Caco-2 (cell line): ENCODE measurements at regions not wholly inside any gene's neighbourhood (a gene's known extent, or its start where the extent isn't known, plus 50 kb on each side); places are given as distances from the start of the nearest gene placed in this dataset.

Experiments used
- BruUV-seq: library from RNA; stranded (reverse); fragments of 400-500 nt; replicated peaks from 2 replicates; lab custom pipeline; 2021; lab: Mats Ljungman, UMichigan
- CTCF ChIA-PET: fragments of 300-600 bp; sonication (Branson Sonifier 250); formaldehyde crosslinking; loops from one replicate; lab custom pipeline; 2022; ENCODE audit warnings: antibody characterized with exemption; lab: Charles Lee
- POLR2A ChIA-PET: fragments of 300-600 bp; sonication (Branson Sonifier 250); formaldehyde crosslinking; loops from one replicate; lab custom pipeline; 2022; ENCODE audit warnings: antibody characterized with exemption; lab: Charles Lee
- DNase-seq, 2 experiments: peaks; one replicate each; pipeline versions ENCODE4 v3.0.0 to v3.0.0-alpha.2; 2020 to 2022
- H3K27me3 ChIP-seq: replicated peaks from 2 replicates; pipeline ENCODE4 v1.6.0; 2011; ENCODE audit warnings: low read length; ENCODE audit not compliant: control insufficient read depth, insufficient read depth
- H3K36me3 ChIP-seq: 2 replicates; pipeline ENCODE4 v1.5.1; 2011; ENCODE audit warnings: low read length; ENCODE audit not compliant: control insufficient read depth, insufficient read depth
- H3K4me1 ChIP-seq: fragments of 250-450 bp; sonication (Bioruptor Pico); 2 replicates; pipeline ENCODE4 v1.5.1; 2020; ENCODE audit warnings: mild to moderate bottlenecking
- H3K4me3 ChIP-seq: 2 replicates; pipeline ENCODE4 v1.5.1; 2011; ENCODE audit warnings: low read depth, mild to moderate bottlenecking, control low read depth, low read length
- H3K9me3 ChIP-seq: fragments of 250-450 bp; sonication (Bioruptor Pico); 2 replicates; pipeline ENCODE4 v1.5.1; 2020; ENCODE audit warnings: mild to moderate bottlenecking, moderate library complexity
- H3K27ac Mint-ChIP-seq: one replicate; pipeline ENCODE4 v1.8.0; 2022; ENCODE audit warnings: mixed read lengths; ENCODE audit not compliant: unreplicated experiment
- H3K27me3 Mint-ChIP-seq: one replicate; pipeline ENCODE4 v1.8.0; 2022; ENCODE audit warnings: mixed read lengths; ENCODE audit not compliant: insufficient read depth, unreplicated experiment
- H3K36me3 Mint-ChIP-seq: one replicate; pipeline ENCODE4 v1.8.0; 2022; ENCODE audit warnings: mild to moderate bottlenecking, mixed read lengths; ENCODE audit not compliant: insufficient read depth, unreplicated experiment
- H3K4me1 Mint-ChIP-seq: one replicate; pipeline ENCODE4 v1.8.0; 2022; ENCODE audit warnings: low read depth, mixed read lengths; ENCODE audit not compliant: unreplicated experiment
- H3K4me3 Mint-ChIP-seq: one replicate; pipeline ENCODE4 v1.8.0; 2022; ENCODE audit warnings: mild to moderate bottlenecking, moderate library complexity, mixed read lengths; ENCODE audit not compliant: unreplicated experiment
- H3K9me3 Mint-ChIP-seq: one replicate; pipeline ENCODE4 v1.8.0; 2022; ENCODE audit warnings: mixed read lengths; ENCODE audit not compliant: unreplicated experiment
- CTCF ChIP-seq, 2 experiments: fragments of 200-600 bp in 1 of 2; IDR thresholded peaks; 1 replicate in 1 of 2; 2 replicates in 1 of 2; pipeline versions ENCODE4 v1.5.1 to v1.8.0; 2011 to 2022; ENCODE audit warnings: antibody characterized with exemption in 1 of 2, control low read depth in 1 of 2, inconsistent platforms in 1 of 2, low read depth in 1 of 2, low read length in 1 of 2, mild to moderate bottlenecking in 1 of 2, moderate library complexity in 1 of 2; ENCODE audit not compliant: insufficient read depth in 1 of 2, severe bottlenecking in 1 of 2, unreplicated experiment in 1 of 2
- intact Hi-C: fragments of 100-400 bp; cut with micrococcal nuclease; formaldehyde crosslinking; loops from one replicate; pipeline ENCODE4 v1.10.0; 2022; ENCODE audit not compliant: unreplicated experiment

GRCh38 chr6:109301418-109301817, 80.8 kb downstream of the CD164 start:
- no peak for DNase-seq
- Histone ChIP-seq H3K4me3 (no peak overlapping the region), H3K36me3 (no peaks in the 10 kb centered on the region), H3K9me3 (no peaks in the 10 kb centered on the region), H3K27me3 (no peaks in the 10 kb centered on the region), H3K4me1 (peaks cover 3% of the 10 kb centered on the region; the same call in 1 of the 2 replicates)
- intact Hi-C loops: no loop called here
- POLR2A ChIA-PET: no interaction called here
- no peaks in the 10 kb centered on the region for H3K36me3 Mint-ChIP-seq
- H3K9me3 Mint-ChIP-seq: no peaks in the 10 kb centered on the region
- no peak overlapping the region for H3K4me3 Mint-ChIP-seq
- H3K27me3 Mint-ChIP-seq: no peaks in the 10 kb centered on the region
- no TSS peak for BruUV-seq
- H3K27ac Mint-ChIP-seq: no peak overlapping the region
- H3K4me1 Mint-ChIP-seq: peaks cover 18% of the 10 kb centered on the region
- CTCF ChIA-PET: no interaction called here
- TF ChIP-seq CTCF (IDR thresholded peaks at IDR 0.05; ENCODE audit: insufficient read depth in 1 of 2, low read depth in 1 of 2, low read length in 1 of 2, severe bottlenecking in 1 of 2, unreplicated experiment in 1 of 2): no peak

- peaks cover 3% of the 10 kb centered on the region; the same call in 1 of the 2 replicates for H3K4me1 ChIP-seq
- no peaks in the 10 kb centered on the region for H3K36me3 ChIP-seq
- intact Hi-C loops: no loop called here
- H3K9me3 ChIP-seq: no peaks in the 10 kb centered on the region
- DNase-seq: no peak
- no TSS peak for BruUV-seq
- Mint-ChIP-seq H3K4me3 (no peak overlapping the region), H3K27me3 (no peaks in the 10 kb centered on the region), H3K36me3 (no peaks in the 10 kb centered on the region), H3K4me1 (peaks cover 20% of the 10 kb centered on the region), H3K27ac (no peak overlapping the region), H3K9me3 (no peaks in the 10 kb centered on the region)
- POLR2A ChIA-PET: no interaction called here
- CTCF ChIA-PET: interaction anchor here (0.5 to 0.6 kb wide), 3 partner anchors 80 to 1525 kb away, joined by 3 to 4 read pairs (median 4); no protein-coding TSS in a partner anchor
- no peaks in the 10 kb centered on the region for H3K27me3 ChIP-seq
- no peak for TF ChIP-seq CTCF (IDR thresholded peaks at IDR 0.05; ENCODE audit: insufficient read depth in 1 of 2, low read depth in 1 of 2, low read length in 1 of 2, severe bottlenecking in 1 of 2, unreplicated experiment in 1 of 2)
- no peak overlapping the region for H3K4me3 ChIP-seq
Observed at GRCh38 chr6:109300874-109301273, 81.4 kb downstream of the CD164 start.

- TF ChIP-seq CTCF (IDR thresholded peaks at IDR 0.05; ENCODE audit: insufficient read depth in 1 of 2, low read depth in 1 of 2, low read length in 1 of 2, severe bottlenecking in 1 of 2, unreplicated experiment in 1 of 2): no peak
- Histone ChIP-seq H3K4me1 (peaks cover 3% of the 10 kb centered on the region; the same call in 1 of the 2 replicates), H3K36me3 (no peaks in the 10 kb centered on the region), H3K27me3 (no peaks in the 10 kb centered on the region), H3K4me3 (no peak overlapping the region), H3K9me3 (no peaks in the 10 kb centered on the region)
- intact Hi-C loops: no loop called here
- no peaks in the 10 kb centered on the region for H3K27me3 Mint-ChIP-seq
- no peak overlapping the region for H3K4me3 Mint-ChIP-seq
- DNase-seq: no peak
- H3K36me3 Mint-ChIP-seq: no peaks in the 10 kb centered on the region
- H3K9me3 Mint-ChIP-seq: no peaks in the 10 kb centered on the region
- no TSS peak for BruUV-seq
- ChIA-PET POLR2A (no interaction called here), CTCF (interaction anchor here (0.5 to 0.6 kb wide), 3 partner anchors 79 to 1526 kb away, joined by 3 to 4 read pairs (median 4); no protein-coding TSS in a partner anchor)
- no peak overlapping the region for H3K27ac Mint-ChIP-seq
- peaks cover 20% of the 10 kb centered on the region for H3K4me1 Mint-ChIP-seq
Observed at GRCh38 chr6:109299776-109300564, 82.3 kb downstream of the CD164 start.
